ENCODE measurements at regions not wholly inside any gene's neighbourhood (a gene's known extent, or its start where the extent isn't known, plus 50 kb on each side); places are given as distances from the start of the nearest gene placed in this dataset.

GRCh38 chr6:122153557-122153956 is 245.9 kb upstream of the HSF2 start:
- no peaks in the 10 kb centered on the region for H3K4me1 ChIP-seq
- TF ChIP-seq, protein P1, sequence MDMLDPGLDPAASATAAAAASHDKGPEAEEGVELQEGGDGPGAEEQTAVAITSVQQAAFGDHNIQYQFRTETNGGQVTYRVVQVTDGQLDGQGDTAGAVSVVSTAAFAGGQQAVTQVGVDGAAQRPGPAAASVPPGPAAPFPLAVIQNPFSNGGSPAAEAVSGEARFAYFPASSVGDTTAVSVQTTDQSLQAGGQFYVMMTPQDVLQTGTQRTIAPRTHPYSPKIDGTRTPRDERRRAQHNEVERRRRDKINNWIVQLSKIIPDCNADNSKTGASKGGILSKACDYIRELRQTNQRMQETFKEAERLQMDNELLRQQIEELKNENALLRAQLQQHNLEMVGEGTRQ (IDR thresholded peaks at IDR 0.05): no peak
- TF ChIP-seq, protein P2, sequence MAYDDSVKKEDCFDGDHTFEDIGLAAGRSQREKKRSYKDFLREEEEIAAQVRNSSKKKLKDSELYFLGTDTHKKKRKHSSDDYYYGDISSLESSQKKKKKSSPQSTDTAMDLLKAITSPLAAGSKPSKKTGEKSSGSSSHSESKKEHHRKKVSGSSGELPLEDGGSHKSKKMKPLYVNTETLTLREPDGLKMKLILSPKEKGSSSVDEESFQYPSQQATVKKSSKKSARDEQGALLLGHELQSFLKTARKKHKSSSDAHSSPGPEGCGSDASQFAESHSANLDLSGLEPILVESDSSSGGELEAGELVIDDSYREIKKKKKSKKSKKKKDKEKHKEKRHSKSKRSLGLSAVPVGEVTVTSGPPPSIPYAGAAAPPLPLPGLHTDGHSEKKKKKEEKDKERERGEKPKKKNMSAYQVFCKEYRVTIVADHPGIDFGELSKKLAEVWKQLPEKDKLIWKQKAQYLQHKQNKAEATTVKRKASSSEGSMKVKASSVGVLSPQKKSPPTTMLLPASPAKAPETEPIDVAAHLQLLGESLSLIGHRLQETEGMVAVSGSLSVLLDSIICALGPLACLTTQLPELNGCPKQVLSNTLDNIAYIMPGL (CRISPR knock-in tag; IDR thresholded peaks at IDR 0.05; ENCODE audit: borderline replicate concordance): no peak
- TF ChIP-seq, protein P3, sequence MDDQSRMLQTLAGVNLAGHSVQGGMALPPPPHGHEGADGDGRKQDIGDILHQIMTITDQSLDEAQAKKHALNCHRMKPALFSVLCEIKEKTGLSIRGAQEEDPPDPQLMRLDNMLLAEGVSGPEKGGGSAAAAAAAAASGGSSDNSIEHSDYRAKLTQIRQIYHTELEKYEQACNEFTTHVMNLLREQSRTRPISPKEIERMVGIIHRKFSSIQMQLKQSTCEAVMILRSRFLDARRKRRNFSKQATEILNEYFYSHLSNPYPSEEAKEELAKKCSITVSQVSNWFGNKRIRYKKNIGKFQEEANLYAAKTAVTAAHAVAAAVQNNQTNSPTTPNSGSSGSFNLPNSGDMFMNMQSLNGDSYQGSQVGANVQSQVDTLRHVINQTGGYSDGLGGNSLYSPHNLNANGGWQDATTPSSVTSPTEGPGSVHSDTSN (IDR thresholded peaks at IDR 0.05): no peak
- TF ChIP-seq HOXB13 (CRISPR knock-in tag; IDR thresholded peaks at IDR 0.05; ENCODE audit: low read depth) (no peak), FOXS1 (CRISPR knock-in tag; IDR thresholded peaks at IDR 0.05) (no peak), MYC (IDR thresholded peaks at IDR 0.05; ENCODE audit: borderline replicate concordance, low read length) (no peak), FOSL2 (IDR thresholded peaks at IDR 0.05) (no peak), FOSL2 (CRISPR knock-in tag; IDR thresholded peaks at IDR 0.05) (no peak), HDAC2 (IDR thresholded peaks at IDR 0.05) (no peak), KDM1A (IDR thresholded peaks at IDR 0.05; ENCODE audit: low read depth) (no peak), NR3C1 (IDR thresholded peaks at IDR 0.05) (no peak), CBX8 (IDR thresholded peaks at IDR 0.05) (no peak), ZNF302 (CRISPR knock-in tag; IDR thresholded peaks at IDR 0.05) (no peak), REST (IDR thresholded peaks at IDR 0.05) (no peak), BCL3 (IDR thresholded peaks at IDR 0.05) (no peak), EHMT2 (IDR thresholded peaks at IDR 0.05; ENCODE audit: low read depth) (no peak), CHD4 (IDR thresholded peaks at IDR 0.05; ENCODE audit: borderline replicate concordance) (no peak), CTCF (IDR thresholded peaks at IDR 0.05) (no peak), EP300 (IDR thresholded peaks at IDR 0.05) (no peak)
- TF ChIP-seq, protein P4, sequence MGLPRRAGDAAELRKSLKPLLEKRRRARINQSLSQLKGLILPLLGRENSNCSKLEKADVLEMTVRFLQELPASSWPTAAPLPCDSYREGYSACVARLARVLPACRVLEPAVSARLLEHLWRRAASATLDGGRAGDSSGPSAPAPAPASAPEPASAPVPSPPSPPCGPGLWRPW (IDR thresholded peaks at IDR 0.05): no peak
- TF ChIP-seq, protein P5, sequence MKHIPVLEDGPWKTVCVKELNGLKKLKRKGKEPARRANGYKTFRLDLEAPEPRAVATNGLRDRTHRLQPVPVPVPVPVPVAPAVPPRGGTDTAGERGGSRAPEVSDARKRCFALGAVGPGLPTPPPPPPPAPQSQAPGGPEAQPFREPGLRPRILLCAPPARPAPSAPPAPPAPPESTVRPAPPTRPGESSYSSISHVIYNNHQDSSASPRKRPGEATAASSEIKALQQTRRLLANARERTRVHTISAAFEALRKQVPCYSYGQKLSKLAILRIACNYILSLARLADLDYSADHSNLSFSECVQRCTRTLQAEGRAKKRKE (CRISPR knock-in tag; IDR thresholded peaks at IDR 0.05; ENCODE audit: low read depth): no peak
- H3K9me3 ChIP-seq: no peaks in the 10 kb centered on the region
- no peak overlapping the region for H3K4me3 ChIP-seq
- FAIRE-seq (no peak), DNase-seq (ENCODE audit: low read depth in 1 of 2, low spot score in 1 of 2) (no peak), ATAC-seq (no peak)
- ChIA-PET POLR2A (no interaction called here), CTCF (no interaction called here)
- no peak overlapping the region for H3K27ac ChIP-seq
- H3K4me2 ChIP-seq: no peak overlapping the region
- WGBS (ENCODE audit: missing lambda C conversion rate): 49% methylated on average over 3 of the region's 3 CpGs

All from A549 (cell line).